ENCODE measurements at regions not wholly inside any gene's neighbourhood (a gene's known extent, or its start where the extent isn't known, plus 50 kb on each side); places are given as distances from the start of the nearest gene placed in this dataset.

DNA sequence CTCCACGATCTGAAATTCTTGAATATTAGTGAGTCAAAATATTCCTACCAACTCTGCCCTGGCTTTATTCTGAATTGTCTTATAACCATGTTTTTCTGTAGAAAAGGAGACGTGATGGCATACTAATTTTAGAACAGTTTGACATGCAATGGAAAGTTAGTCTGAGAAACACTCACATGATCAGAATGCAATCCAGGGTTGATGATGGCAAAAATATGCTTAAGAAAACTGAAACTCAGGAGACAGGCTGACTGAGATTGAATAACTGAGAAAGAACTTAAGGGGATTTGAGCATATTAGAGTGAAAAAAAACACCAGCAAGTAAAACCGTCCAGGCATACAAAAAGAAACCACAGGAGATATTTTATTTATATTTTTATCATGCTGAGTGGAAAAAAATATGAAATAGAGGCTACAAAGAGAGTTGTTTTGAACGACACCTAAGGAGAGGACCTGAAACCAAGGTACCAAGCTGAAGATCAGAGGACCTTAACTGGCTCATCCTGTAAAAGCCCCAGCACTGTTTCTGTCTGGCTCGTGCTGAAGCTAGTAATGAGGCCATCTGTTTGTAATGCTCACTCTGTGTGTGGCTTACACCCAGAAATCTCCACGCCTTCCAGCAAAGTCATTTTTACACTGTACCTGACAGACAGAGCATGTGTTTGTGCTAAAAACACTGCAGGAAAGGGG lies 437.2 kb upstream of the PKDCC start:
- no peak for DNase-seq

- no peak for DNase-seq
These were observed 429.1 kb upstream of the PKDCC start for GRCh38 chr2:41618754-41619153.

- no peak for DNase-seq
These were observed 426.7 kb upstream of the PKDCC start for GRCh38 chr2:41621095-41621494.

DNA sequence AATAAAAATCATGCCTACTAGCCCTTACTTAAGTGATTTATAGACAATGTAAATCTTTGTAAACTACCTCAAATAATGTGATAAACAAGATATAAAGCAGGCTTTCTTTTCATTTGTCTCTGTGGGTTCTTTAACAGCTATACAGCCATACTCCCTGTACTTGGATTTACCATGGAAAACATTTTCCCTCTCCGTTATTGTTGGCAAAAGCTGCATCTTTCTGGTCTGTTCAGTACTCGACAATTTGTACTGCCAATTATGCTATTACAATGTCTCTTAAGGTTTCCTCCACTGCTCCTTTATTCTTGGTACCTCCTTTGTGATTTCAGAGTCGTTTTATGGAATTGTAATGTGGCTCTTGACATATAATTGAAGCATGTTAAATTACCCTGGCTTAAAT lies 426.3 kb upstream of the PKDCC start:
- DNase-seq: no peak

- DNase-seq: no peak
These were observed 425.5 kb upstream of the PKDCC start for GRCh38 chr2:41622301-41622700.

DNA sequence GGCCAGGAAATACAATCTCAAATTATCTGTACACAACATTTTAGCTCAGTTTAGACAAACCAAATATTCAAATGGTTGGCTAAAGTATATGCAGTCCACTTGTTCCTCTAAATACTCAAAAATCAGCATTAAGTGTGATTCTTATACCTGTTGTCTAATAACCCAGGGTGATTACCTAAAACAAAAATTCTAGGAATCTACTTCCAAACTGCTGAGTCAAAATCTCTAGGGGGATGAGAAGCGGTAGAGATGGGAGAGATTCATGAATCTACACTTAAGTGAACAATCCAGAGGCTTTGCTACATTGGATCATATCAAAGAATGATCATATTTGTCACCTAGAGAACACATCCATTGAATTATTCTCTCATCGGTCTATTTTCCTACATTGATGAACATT lies 420.9 kb upstream of the PKDCC start:
- DNase-seq: no peak

GRCh38 chr2:41634686-41635085 lies 413.1 kb upstream of the PKDCC start:
- no peak for DNase-seq

DNA sequence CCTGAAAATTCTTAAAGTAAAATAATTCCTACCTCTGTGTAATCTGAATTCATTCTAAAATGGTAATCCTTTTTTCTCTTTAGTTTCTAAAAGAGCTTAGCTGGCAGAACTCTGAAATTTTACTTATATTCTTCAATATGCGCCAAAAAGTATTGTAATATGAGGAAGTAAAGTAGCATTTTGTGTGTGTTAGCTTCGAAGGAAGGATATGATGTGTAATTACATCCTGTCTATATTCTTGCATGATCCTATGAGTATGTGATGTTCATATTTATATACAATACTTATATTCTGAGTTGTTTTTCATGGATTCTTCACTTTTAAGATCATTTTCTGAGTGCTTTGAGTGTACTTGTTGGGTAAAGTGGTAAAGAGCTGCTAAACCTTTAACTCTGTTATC lies 402.9 kb upstream of the PKDCC start:
- DNase-seq: no peak

- no peak for DNase-seq
These were observed 400.3 kb upstream of the PKDCC start for GRCh38 chr2:41647468-41648050.

DNA sequence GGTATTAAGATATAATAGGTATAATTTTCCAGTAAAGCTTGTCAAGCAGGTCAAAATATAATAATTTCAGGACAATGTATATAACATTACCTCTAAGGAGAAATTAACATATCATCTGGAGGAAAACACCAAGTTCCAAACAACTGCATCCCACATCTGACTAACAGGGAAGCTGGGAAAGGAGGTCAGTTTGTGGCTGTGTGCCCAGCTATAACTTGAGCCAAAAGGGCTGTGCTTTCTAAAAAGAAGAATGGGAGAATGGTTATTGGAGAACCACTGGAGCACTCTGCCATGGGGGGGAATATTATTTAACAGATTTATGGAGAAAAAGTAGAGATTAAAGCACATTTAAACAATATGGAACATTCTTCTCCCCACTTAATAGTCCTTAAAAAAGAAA lies 390.6 kb upstream of the PKDCC start:
- DNase-seq: no peak

GRCh38 chr2:41659758-41660157 lies 388.1 kb upstream of the PKDCC start:
- DNase-seq: no peak

- DNase-seq: no peak
These were observed 385.4 kb upstream of the PKDCC start for GRCh38 chr2:41662461-41662860.

DNA sequence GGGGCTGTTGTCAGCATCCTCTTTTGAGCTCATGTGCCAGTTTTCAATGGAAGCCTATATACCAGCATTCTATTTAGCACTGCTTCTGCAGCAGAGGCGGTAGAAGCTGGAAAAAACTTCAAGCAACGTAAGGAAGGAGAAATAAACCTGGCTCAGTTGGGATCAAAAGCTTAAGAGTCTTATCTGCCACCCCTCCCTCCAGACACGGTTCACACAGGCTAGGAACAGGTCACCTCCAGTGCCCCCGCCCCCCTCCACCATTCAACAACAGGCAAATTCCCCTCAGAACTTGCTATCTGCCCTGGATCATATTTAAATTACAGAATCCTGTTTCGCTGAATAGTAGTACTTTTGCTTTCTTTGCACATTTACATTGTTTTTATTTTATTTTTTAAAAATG lies 384.8 kb upstream of the PKDCC start:
- DNase-seq: no peak

GRCh38 chr2:41668529-41668928 lies 379.3 kb upstream of the PKDCC start:
- DNase-seq: no peak

DNA sequence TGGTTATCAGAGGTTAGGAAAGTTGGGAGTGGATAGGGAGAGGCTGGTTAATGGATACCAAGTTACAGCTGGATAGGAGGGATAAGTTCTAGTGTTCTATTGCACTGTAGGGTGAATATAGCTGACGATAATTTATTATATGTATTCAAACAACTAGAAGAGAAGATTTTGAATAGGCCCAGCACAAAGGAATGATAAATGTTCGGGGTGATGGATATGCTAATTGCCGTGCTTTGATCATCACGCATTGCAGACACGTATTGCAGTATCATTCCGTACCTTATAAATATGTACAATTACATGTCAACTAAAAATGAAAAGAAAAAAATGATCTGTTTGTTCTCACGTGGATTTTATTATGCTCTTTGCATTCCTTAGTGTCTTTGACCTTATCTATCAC lies 369.2 kb upstream of the PKDCC start:
- no peak for DNase-seq

GRCh38 chr2:41686156-41686555 lies 361.7 kb upstream of the PKDCC start:
- DNase-seq: no peak

DNA sequence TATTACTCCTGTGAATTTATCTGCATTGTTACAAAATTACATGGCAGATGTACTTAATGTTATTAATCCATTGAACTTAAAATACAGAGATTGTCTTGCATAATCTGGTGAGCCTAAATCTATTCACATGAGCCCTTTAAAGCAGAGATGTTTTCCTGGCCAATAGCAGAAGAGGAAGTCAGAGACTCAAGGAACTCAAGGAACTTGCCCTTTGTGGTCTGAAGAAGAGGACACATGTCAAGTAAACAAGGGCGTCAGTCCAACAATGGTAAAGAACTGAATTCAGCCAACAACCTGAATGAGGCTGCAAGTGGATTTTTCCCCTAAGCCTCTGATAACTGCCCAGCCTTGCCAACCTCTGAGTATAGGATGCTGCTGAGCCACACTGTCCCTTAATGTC lies 356.3 kb upstream of the PKDCC start:
- DNase-seq: no peak

DNA sequence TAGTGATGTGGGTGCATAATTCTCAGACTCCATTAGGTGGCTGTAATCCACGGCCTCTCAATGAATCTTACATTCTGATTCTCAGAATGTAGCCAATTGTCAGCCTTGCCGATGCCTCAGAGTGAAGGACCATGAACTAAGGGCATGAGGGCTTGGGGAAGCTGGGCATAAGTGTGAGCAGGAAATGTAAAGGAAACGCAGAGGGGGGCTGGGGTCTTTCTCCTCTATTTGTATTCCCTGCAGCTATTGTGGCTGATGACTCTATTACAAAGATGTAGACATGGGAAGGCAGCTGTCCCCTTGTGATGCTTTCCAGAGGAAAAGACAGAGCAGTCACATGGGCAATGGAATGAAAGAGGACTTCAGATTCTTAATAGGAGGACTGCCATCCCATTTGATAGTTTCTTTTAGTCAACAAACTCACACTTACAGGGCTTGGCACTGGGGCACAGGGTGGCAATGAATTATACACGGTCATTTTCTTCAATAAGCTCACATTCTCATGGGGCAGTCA lies 353.2 kb upstream of the PKDCC start:
- DNase-seq: no peak

GRCh38 chr2:41695198-41696113 lies 352.4 kb upstream of the PKDCC start:
- DNase-seq: no peak

GRCh38 chr2:41697389-41697788 lies 350.4 kb upstream of the PKDCC start:
- DNase-seq: no peak

GRCh38 chr2:41698678-41699422 lies 349.0 kb upstream of the PKDCC start:
- no peak for DNase-seq

DNA sequence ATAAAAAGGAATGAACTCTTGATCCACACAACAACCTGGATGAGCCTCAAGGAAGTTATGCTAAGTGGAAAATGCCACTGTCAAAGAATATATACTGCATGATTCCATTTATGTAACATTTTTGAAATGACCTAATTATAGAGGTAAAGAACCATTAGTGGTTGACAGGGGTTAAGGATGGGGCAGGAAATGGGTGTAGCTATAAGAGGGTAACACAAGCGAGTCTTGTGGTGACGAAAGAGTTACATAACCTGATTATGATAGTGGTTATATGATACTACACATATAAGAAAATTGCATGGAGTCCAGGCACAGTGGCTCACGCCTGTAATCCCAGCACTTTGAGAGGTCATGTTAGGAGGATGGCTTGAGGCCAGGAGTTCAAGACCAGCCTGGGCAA lies 346.6 kb upstream of the PKDCC start:
- DNase-seq: no peak

GRCh38 chr2:41703123-41703522 lies 344.7 kb upstream of the PKDCC start:
- DNase-seq: no peak
